ENCODE measurements at regions not wholly inside any gene's neighbourhood (a gene's known extent, or its start where the extent isn't known, plus 50 kb on each side); places are given as distances from the start of the nearest gene placed in this dataset.

DNA sequence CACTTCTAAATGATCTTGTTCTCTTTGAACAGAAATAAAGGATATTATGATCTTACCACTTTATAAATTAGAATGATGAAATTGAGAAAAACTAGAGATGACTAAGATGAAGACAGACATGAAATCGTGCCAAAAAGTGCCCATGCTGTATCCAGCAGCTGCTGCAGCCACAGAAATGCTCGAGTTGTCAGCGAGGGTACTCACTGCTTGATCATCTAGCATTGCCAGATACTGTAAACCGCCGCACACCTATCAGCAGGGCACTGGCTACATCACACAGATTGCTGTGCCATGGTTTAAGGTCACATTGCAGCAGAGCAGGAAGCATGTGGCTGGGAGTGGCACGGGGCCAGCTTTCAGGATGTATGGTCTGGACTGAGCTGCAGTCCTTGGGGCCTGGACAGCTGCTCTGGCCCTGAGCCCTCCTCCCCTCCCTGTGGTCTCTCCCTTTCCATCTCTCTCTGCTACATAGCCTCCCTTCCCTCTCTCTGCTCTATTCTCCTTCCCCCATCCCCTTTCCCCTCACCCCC is 51.0 kb upstream of the SEPTIN5 start:
- H3K4me3 ChIP-seq (ENCODE audit: low read depth, low read length) = no peak overlapping the region
- TF ChIP-seq, protein P1, sequence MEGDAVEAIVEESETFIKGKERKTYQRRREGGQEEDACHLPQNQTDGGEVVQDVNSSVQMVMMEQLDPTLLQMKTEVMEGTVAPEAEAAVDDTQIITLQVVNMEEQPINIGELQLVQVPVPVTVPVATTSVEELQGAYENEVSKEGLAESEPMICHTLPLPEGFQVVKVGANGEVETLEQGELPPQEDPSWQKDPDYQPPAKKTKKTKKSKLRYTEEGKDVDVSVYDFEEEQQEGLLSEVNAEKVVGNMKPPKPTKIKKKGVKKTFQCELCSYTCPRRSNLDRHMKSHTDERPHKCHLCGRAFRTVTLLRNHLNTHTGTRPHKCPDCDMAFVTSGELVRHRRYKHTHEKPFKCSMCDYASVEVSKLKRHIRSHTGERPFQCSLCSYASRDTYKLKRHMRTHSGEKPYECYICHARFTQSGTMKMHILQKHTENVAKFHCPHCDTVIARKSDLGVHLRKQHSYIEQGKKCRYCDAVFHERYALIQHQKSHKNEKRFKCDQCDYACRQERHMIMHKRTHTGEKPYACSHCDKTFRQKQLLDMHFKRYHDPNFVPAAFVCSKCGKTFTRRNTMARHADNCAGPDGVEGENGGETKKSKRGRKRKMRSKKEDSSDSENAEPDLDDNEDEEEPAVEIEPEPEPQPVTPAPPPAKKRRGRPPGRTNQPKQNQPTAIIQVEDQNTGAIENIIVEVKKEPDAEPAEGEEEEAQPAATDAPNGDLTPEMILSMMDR (IDR thresholded peaks at IDR 0.05; ENCODE audit: insufficient read depth, low read length, missing control alignments) = no peak
- ChIA-PET POLR2A (interaction anchor here (0.7 kb wide), 1 partner anchor 34 kb away, joined by 3 read pairs; no protein-coding TSS in a partner anchor), CTCF (interaction anchor here (3.4 kb wide), 1 partner anchor 32 kb away, joined by 20 read pairs; no protein-coding TSS in a partner anchor)
- DNase-seq (ENCODE audit: low read depth, low spot score) = peak; percentile 51

DNA sequence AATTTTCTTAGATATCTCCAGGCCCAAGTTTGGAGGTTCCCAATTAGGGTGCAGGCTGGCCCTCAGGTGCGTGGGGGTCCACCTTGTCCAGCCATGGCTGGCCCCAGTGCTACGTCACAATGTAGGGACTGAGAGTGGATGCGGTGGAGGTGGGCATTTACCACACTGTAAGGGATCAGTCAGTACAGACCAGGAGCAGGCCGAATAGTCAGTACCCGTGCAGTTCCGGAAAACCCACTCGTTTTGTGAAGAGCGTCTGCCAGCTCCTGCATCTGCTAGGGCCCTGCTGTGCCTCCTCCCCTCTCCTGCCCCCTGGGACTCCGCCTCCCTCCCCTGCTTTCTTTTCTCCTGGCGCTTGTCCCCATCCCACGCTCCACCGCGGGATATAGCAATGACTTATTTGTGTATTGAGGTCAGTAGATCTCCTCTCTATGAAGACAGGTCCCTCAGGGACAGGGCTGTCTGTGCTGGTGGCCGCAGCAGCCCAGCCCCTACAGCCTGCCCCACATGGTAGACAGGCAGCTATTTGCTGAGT is 50.4 kb upstream of the SEPTIN5 start:
- ChIA-PET CTCF (interaction anchor here (1.1 to 3.4 kb wide), 3 partner anchors 11 to 33 kb away, joined by 4 to 20 read pairs (median 5); no protein-coding TSS in a partner anchor), POLR2A (interaction anchor here (0.7 kb wide), 1 partner anchor 34 kb away, joined by 3 read pairs; no protein-coding TSS in a partner anchor)
- TF ChIP-seq, protein P1 (IDR thresholded peaks at IDR 0.05; ENCODE audit: insufficient read depth, low read length, missing control alignments) = no peak
- peak; percentile 31 for DNase-seq (ENCODE audit: low read depth, low spot score)
- no peak overlapping the region for H3K4me3 ChIP-seq (ENCODE audit: low read depth, low read length)

DNA sequence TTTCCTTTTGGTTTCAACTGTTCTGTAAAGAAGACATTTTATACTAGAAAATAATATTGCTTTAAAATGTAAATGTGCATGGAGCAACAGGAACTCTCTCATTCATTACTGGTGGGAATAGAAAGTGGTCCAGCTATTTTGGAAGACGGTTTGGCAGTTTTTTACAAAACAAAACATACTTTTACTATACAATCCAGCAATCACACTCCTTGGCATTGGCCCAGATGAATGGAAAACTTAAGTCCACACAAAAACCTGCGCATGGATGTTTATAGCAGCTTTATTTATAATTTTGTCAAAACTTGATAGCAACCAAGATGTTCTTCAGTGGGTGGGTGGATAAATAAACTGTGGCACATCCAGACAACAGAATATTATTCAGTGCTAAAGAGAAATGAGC is 49.9 kb upstream of the SEPTIN5 start:
- CTCF ChIA-PET = interaction anchor here (1.1 to 3.4 kb wide), 3 partner anchors 11 to 33 kb away, joined by 4 to 20 read pairs (median 5); no protein-coding TSS in a partner anchor
- H3K4me3 ChIP-seq (ENCODE audit: low read depth, low read length) = no peak overlapping the region
- DNase-seq (ENCODE audit: low read depth, low spot score) = no peak
- POLR2A ChIA-PET = no interaction called here
- TF ChIP-seq, protein P1 (IDR thresholded peaks at IDR 0.05; ENCODE audit: insufficient read depth, low read length, missing control alignments) = no peak
